IMR-90 (cell line): ENCODE measurements at regions not wholly inside any gene's neighbourhood (a gene's known extent, or its start where the extent isn't known, plus 50 kb on each side); places are given as distances from the start of the nearest gene placed in this dataset.

ENCODE experiments used
- ATAC-seq: fragments of 200-7000 bp; cut with Tn5 transposase; 2 replicates; pipeline ENCODE4 v1.9.1; 2020; ENCODE audit warnings: low read depth, mild to moderate bottlenecking, moderate library complexity
- BruUV-seq: library from RNA; stranded (reverse); fragments of 400-500 nt; replicated peaks from 2 replicates; lab custom pipeline; 2021; lab: Mats Ljungman, UMichigan
- CTCF ChIA-PET: fragments of 300-600 bp; formaldehyde crosslinking; extraction: SDS; loops from one replicate; lab custom pipeline; 2021; ENCODE audit warnings: antibody characterized with exemption; lab: Yijun Ruan, JAX
- POLR2A ChIA-PET: fragments of 300-600 bp; sonication (Branson Sonifier 250); formaldehyde crosslinking; loops from one replicate; lab custom pipeline; 2022; ENCODE audit warnings: antibody characterized with exemption; ENCODE audit not compliant: unreplicated experiment; lab: Charles Lee
- DNase-seq: peaks from one replicate; pipeline ENCODE4 v3.0.0; 2013
- H2AFZ ChIP-seq: replicated peaks from 2 replicates; pipeline ENCODE3; 2013; ENCODE audit warnings: low read length, mild to moderate bottlenecking; ENCODE audit not compliant: poor library complexity
- H2AK5ac ChIP-seq: 2 replicates; pipeline ENCODE4 v1.6.1; 2013; ENCODE audit warnings: low read depth, low read length, inconsistent platforms
- H2AK9ac ChIP-seq: replicated peaks from 2 replicates; pipeline ENCODE3; 2013; ENCODE audit warnings: mild to moderate bottlenecking, low read depth, low read length, moderate library complexity; ENCODE audit not compliant: poor library complexity
- H2BK120ac ChIP-seq: 2 replicates; pipeline ENCODE4 v1.6.1; 2013; ENCODE audit warnings: low read depth, low read length, inconsistent platforms
- H2BK15ac ChIP-seq: 3 replicates; pipeline ENCODE4 v1.6.1; 2013; ENCODE audit warnings: low read depth, low read length, inconsistent platforms
- H2BK20ac ChIP-seq: 2 replicates; pipeline ENCODE4 v1.6.1; 2013; ENCODE audit warnings: low read depth, mild to moderate bottlenecking, inconsistent platforms, low read length, moderate library complexity
- H2BK5ac ChIP-seq: 2 replicates; pipeline ENCODE4 v1.6.1; 2013; ENCODE audit warnings: mild to moderate bottlenecking, low read depth, low read length, inconsistent platforms; ENCODE audit not compliant: poor library complexity, severe bottlenecking
- H3K14ac ChIP-seq: replicated peaks from 2 replicates; pipeline ENCODE4 v1.6.1; 2013; ENCODE audit warnings: low read depth, low read length, inconsistent platforms
- H3K18ac ChIP-seq: 2 replicates; pipeline ENCODE4 v1.6.1; 2013; ENCODE audit warnings: low read depth, low read length, control low read depth
- H3K23ac ChIP-seq: 2 replicates; pipeline ENCODE4 v1.6.1; 2013; ENCODE audit warnings: low read depth, low read length, inconsistent platforms
- H3K27ac ChIP-seq: 2 replicates; pipeline ENCODE4 v1.5.1; 2013; ENCODE audit warnings: mild to moderate bottlenecking, control low read depth, low read length; ENCODE audit not compliant: insufficient read depth
- H3K27me3 ChIP-seq: 2 replicates; pipeline ENCODE4 v1.6.1; 2013; ENCODE audit warnings: low read length; ENCODE audit not compliant: control insufficient read depth, insufficient read depth
- H3K36me3 ChIP-seq: 2 replicates; pipeline ENCODE4 v1.6.1; 2013; ENCODE audit warnings: low read length, mixed read lengths; ENCODE audit not compliant: control insufficient read depth, insufficient read depth
- H3K4ac ChIP-seq: 2 replicates; pipeline ENCODE4 v1.6.1; 2013; ENCODE audit warnings: low read depth, low read length, inconsistent platforms
- H3K4me1 ChIP-seq: 2 replicates; pipeline ENCODE4 v1.6.1; 2013; ENCODE audit warnings: low read length, mixed read lengths; ENCODE audit not compliant: control insufficient read depth, insufficient read depth
- H3K4me2 ChIP-seq: 2 replicates; pipeline ENCODE4 v1.6.1; 2013; ENCODE audit warnings: low read depth, mild to moderate bottlenecking, control low read depth, low read length, moderate library complexity
- H3K4me3 ChIP-seq: 2 replicates; pipeline ENCODE4 v1.5.1; 2013; ENCODE audit warnings: low read depth, mild to moderate bottlenecking, control low read depth, low read length, moderate library complexity; ENCODE audit not compliant: insufficient read depth
- H3K56ac ChIP-seq: 2 replicates; pipeline ENCODE4 v1.6.1; 2013; ENCODE audit warnings: low read length, inconsistent platforms; ENCODE audit not compliant: insufficient read depth; ENCODE audit errors: extremely low read depth
- H3K79me1 ChIP-seq, 2 experiments: 2 replicates each; pipeline ENCODE4 v1.6.1; 2013; ENCODE audit warnings: low read length in 2 of 2, inconsistent platforms in 1 of 2, low read depth in 1 of 2
- H3K9ac ChIP-seq: 2 replicates; pipeline ENCODE4 v1.6.1; 2013; ENCODE audit warnings: low read depth, low read length, control low read depth
- H3K9me1 ChIP-seq: 2 replicates; pipeline ENCODE4 v1.6.1; 2013; ENCODE audit warnings: low read length, inconsistent platforms; ENCODE audit not compliant: insufficient read depth
- H3K9me3 ChIP-seq: 2 replicates; pipeline ENCODE4 v1.6.1; 2013; ENCODE audit warnings: low read length; ENCODE audit not compliant: control insufficient read depth, insufficient read depth
- H4K20me1 ChIP-seq: 2 replicates; pipeline ENCODE4 v1.6.1; 2013; ENCODE audit warnings: low read length, inconsistent platforms; ENCODE audit not compliant: insufficient read depth
- H4K5ac ChIP-seq: 2 replicates; pipeline ENCODE4 v1.6.1; 2013; ENCODE audit warnings: mild to moderate bottlenecking, low read depth, low read length, control low read depth
- H4K8ac ChIP-seq, 2 experiments: 2 replicates each; pipeline ENCODE4 v1.6.1; 2013; ENCODE audit warnings: low read depth in 2 of 2, low read length in 2 of 2, control low read depth in 1 of 2, inconsistent platforms in 1 of 2
- H4K91ac ChIP-seq: 2 replicates; pipeline ENCODE4 v1.6.1; 2013; ENCODE audit warnings: low read depth, low read length, inconsistent platforms; ENCODE audit not compliant: insufficient read depth
- BHLHE40 ChIP-seq: fragments of 150-350 bp; IDR thresholded peaks from 2 replicates; pipeline ENCODE4 v1.6.1; 2016; ENCODE audit warnings: mild to moderate bottlenecking, low read depth, low read length
- CEBPB ChIP-seq: IDR thresholded peaks from 2 replicates; pipeline ENCODE4 v1.6.1; 2012; ENCODE audit warnings: low read depth, low read length, improper control_type of control experiment
- CHD1 ChIP-seq: IDR thresholded peaks from 2 replicates; pipeline ENCODE4 v1.6.1; 2012; ENCODE audit warnings: low read depth, low read length, improper control_type of control experiment
- FOS ChIP-seq: fragments of 150-350 bp; IDR thresholded peaks from 2 replicates; pipeline ENCODE4 v1.6.1; 2016; ENCODE audit warnings: low read depth, low read length
- MAFK ChIP-seq: IDR thresholded peaks from 2 replicates; pipeline ENCODE4 v1.6.1; 2012; ENCODE audit warnings: low read depth, low read length, improper control_type of control experiment
- MAZ ChIP-seq: IDR thresholded peaks from 2 replicates; pipeline ENCODE4 v1.6.1; 2012; ENCODE audit warnings: low read depth, mild to moderate bottlenecking, low read length, improper control_type of control experiment, moderate library complexity, borderline replicate concordance
- MXI1 ChIP-seq: IDR thresholded peaks from 2 replicates; pipeline ENCODE4 v1.6.1; 2012; ENCODE audit warnings: low read depth, mild to moderate bottlenecking, low read length, moderate library complexity, borderline replicate concordance
- NFE2L2 ChIP-seq: fragments of 150-350 bp; IDR thresholded peaks from 2 replicates; pipeline ENCODE4 v1.6.1; 2016; ENCODE audit warnings: low read depth, mild to moderate bottlenecking, low read length
- POLR2A ChIP-seq: IDR thresholded peaks from 2 replicates; pipeline ENCODE4 v1.6.1; 2012; ENCODE audit warnings: mild to moderate bottlenecking, low read depth, low read length
- RAD21 ChIP-seq: IDR thresholded peaks from 2 replicates; pipeline ENCODE4 v1.6.1; 2012; ENCODE audit warnings: low read length, improper control_type of control experiment
- RCOR1 ChIP-seq: IDR thresholded peaks from 2 replicates; pipeline ENCODE4 v1.6.1; 2012; ENCODE audit warnings: mild to moderate bottlenecking, low read length, improper control_type of control experiment; ENCODE audit not compliant: insufficient replicate concordance
- RFX5 ChIP-seq: IDR thresholded peaks from 2 replicates; pipeline ENCODE4 v1.8.0; 2012; ENCODE audit warnings: low read depth, mild to moderate bottlenecking, low read length, moderate library complexity
- SMC3 ChIP-seq: fragments of 150-350 bp; IDR thresholded peaks from 2 replicates; pipeline ENCODE4 v1.6.1; 2016; ENCODE audit warnings: low read depth, mild to moderate bottlenecking, antibody characterized with exemption, low read length, moderate library complexity
- USF2 ChIP-seq: fragments of 150-350 bp; IDR thresholded peaks from 2 replicates; pipeline ENCODE4 v1.6.1; 2017; ENCODE audit warnings: mild to moderate bottlenecking, antibody characterized with exemption, low read length, low read depth
- WGBS, 2 experiments: methylation state at CpG; one replicate each; pipeline versions ENCODE4 v1.1.5 to v1.1.7; 2013; ENCODE audit warnings: missing lambda C conversion rate in 2 of 2; ENCODE audit not compliant: insufficient read length in 1 of 2; ENCODE audit errors: extremely low coverage in 2 of 2; 5-methylcytosine and 5-hydroxymethylcytosine counted together
- dilution Hi-C: fragments of 300-500 bp; cut with HindIII; formaldehyde crosslinking; loops from one replicate; pipeline ENCODE4 v1.14.3; 2018; ENCODE audit warnings: low sequenced_read_pairs; ENCODE audit not compliant: unreplicated experiment
- in situ Hi-C: fragments of 300-500 bp; cut with MboI; formaldehyde crosslinking; loops from 3 replicates; pipeline ENCODE4 v1.14.3; 2019; ENCODE audit warnings: low sequenced_read_pairs, inconsistent platforms, mixed read lengths
- intact Hi-C: fragments of 100-400 bp; cut with micrococcal nuclease; formaldehyde crosslinking; loops from 2 replicates; pipeline ENCODE4 v1.10.0; 2022
- TF ChIP-seq, protein P1 (sequence below): fragments of 150-350 bp; IDR thresholded peaks from 2 replicates; pipeline ENCODE4 v1.6.1; 2016; ENCODE audit warnings: low read depth, mild to moderate bottlenecking, low read length, moderate library complexity, borderline replicate concordance
- TF ChIP-seq, protein P2 (sequence below): conservative IDR thresholded peaks from 2 replicates; pipeline ENCODE4 v1.5.1; 2012; ENCODE audit warnings: mild to moderate bottlenecking, low read depth, low read length, improper control_type of control experiment

GRCh38 chr3:3308809-3309208 is 129.3 kb upstream of the CRBN start:
- Histone ChIP-seq H2BK120ac (no peak overlapping the region), H3K9me3 (peaks cover 18% of the 10 kb centered on the region), H3K36me3 (no peaks in the 10 kb centered on the region), H4K8ac (no peak overlapping the region), H3K4me1 (no peaks in the 10 kb centered on the region), H4K5ac (no peak overlapping the region), H2BK20ac (no peak overlapping the region), H2AFZ (no peak overlapping the region), H2BK5ac (no peak overlapping the region), H2AK9ac (no peak overlapping the region), H3K9ac (no peak overlapping the region), H3K27ac (no peak overlapping the region), H3K56ac (no peak overlapping the region), H3K18ac (no peak overlapping the region), H4K91ac (no peak overlapping the region), H3K14ac (no peak overlapping the region), H3K23ac (no peak overlapping the region), H3K79me1 (no peaks in the 10 kb centered on the region), H3K27me3 (no peaks in the 10 kb centered on the region), H3K4me2 (no peak overlapping the region), H3K4ac (no peak overlapping the region), H3K4me3 (no peak overlapping the region), H4K20me1 (no peaks in the 10 kb centered on the region), H3K9me1 (no peaks in the 10 kb centered on the region), H2AK5ac (no peak overlapping the region), H2BK15ac (no peak overlapping the region)
- ATAC-seq (no peak), DNase-seq (no peak)
- 50% methylated on average over 1 of the region's 3 CpGs; no CpG with 5 or more reads in 1 of the 2 experiments for WGBS, 2 experiments
- in situ Hi-C loops = no loop called here
- CTCF ChIA-PET = no interaction called here
- no peak for TF ChIP-seq MAZ
- no peak for TF ChIP-seq CHD1
- no peak for TF ChIP-seq RFX5
- TF ChIP-seq, protein P1, sequence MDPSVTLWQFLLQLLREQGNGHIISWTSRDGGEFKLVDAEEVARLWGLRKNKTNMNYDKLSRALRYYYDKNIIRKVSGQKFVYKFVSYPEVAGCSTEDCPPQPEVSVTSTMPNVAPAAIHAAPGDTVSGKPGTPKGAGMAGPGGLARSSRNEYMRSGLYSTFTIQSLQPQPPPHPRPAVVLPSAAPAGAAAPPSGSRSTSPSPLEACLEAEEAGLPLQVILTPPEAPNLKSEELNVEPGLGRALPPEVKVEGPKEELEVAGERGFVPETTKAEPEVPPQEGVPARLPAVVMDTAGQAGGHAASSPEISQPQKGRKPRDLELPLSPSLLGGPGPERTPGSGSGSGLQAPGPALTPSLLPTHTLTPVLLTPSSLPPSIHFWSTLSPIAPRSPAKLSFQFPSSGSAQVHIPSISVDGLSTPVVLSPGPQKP = no peak
- TF ChIP-seq SMC3 = no peak
- TF ChIP-seq FOS = no peak
- no peak for TF ChIP-seq RCOR1
- TF ChIP-seq USF2 = no peak
- TF ChIP-seq RAD21 = no peak
- TF ChIP-seq MXI1 = no peak
- no peak for TF ChIP-seq POLR2A
- TF ChIP-seq BHLHE40 = no peak
- no peak for TF ChIP-seq MAFK
- TF ChIP-seq NFE2L2 = no peak
- TF ChIP-seq, protein P2, sequence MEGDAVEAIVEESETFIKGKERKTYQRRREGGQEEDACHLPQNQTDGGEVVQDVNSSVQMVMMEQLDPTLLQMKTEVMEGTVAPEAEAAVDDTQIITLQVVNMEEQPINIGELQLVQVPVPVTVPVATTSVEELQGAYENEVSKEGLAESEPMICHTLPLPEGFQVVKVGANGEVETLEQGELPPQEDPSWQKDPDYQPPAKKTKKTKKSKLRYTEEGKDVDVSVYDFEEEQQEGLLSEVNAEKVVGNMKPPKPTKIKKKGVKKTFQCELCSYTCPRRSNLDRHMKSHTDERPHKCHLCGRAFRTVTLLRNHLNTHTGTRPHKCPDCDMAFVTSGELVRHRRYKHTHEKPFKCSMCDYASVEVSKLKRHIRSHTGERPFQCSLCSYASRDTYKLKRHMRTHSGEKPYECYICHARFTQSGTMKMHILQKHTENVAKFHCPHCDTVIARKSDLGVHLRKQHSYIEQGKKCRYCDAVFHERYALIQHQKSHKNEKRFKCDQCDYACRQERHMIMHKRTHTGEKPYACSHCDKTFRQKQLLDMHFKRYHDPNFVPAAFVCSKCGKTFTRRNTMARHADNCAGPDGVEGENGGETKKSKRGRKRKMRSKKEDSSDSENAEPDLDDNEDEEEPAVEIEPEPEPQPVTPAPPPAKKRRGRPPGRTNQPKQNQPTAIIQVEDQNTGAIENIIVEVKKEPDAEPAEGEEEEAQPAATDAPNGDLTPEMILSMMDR = no peak
- no peak for TF ChIP-seq CEBPB
- BruUV-seq = no TSS peak
- intact Hi-C loops = no loop called here
- dilution Hi-C loops = no loop called here
- POLR2A ChIA-PET = no interaction called here
